NT2/D1 (cell line): ENCODE measurements at regions not wholly inside any gene's neighbourhood (a gene's known extent, or its start where the extent isn't known, plus 50 kb on each side); places are given as distances from the start of the nearest gene placed in this dataset.

Source experiments
- DNase-seq: peaks from one replicate; pipeline ENCODE4 v3.0.0-alpha.2; 2011; ENCODE audit warnings: low read depth, low spot score
- H3K27me3 ChIP-seq: 2 replicates; pipeline ENCODE4 v1.6.0; 2011; ENCODE audit warnings: mild to moderate bottlenecking; ENCODE audit not compliant: insufficient read length, insufficient read depth
- H3K36me3 ChIP-seq: 2 replicates; pipeline ENCODE4 v1.6.1; 2011; ENCODE audit warnings: mild to moderate bottlenecking, low read length, mixed read lengths; ENCODE audit not compliant: insufficient read depth, insufficient read length
- H3K4me1 ChIP-seq: 2 replicates; pipeline ENCODE4 v1.5.1; 2011; ENCODE audit not compliant: insufficient read depth, insufficient read length
- H3K4me3 ChIP-seq: 2 replicates; pipeline ENCODE4 v1.5.1; 2011; ENCODE audit warnings: low read depth; ENCODE audit not compliant: insufficient read length
- H3K9ac ChIP-seq: 2 replicates; pipeline ENCODE4 v1.6.0; 2011; ENCODE audit warnings: low read depth; ENCODE audit not compliant: insufficient read length
- H3K9me3 ChIP-seq: 2 replicates; pipeline ENCODE4 v1.5.1; 2011; ENCODE audit warnings: mild to moderate bottlenecking, low read length; ENCODE audit not compliant: insufficient read depth
- SUZ12 ChIP-seq: IDR thresholded peaks from 2 replicates; pipeline ENCODE4 v1.6.1; 2011; ENCODE audit not compliant: insufficient read length, insufficient read depth; ENCODE audit errors: extremely low read depth
- YY1 ChIP-seq: IDR thresholded peaks from 2 replicates; pipeline ENCODE4 v1.6.1; 2011; ENCODE audit not compliant: insufficient read length, insufficient read depth
- ZNF274 ChIP-seq: IDR thresholded peaks from 2 replicates; pipeline ENCODE4 v1.6.1; 2011; ENCODE audit warnings: mild to moderate bottlenecking, low read depth, low read length

DNA sequence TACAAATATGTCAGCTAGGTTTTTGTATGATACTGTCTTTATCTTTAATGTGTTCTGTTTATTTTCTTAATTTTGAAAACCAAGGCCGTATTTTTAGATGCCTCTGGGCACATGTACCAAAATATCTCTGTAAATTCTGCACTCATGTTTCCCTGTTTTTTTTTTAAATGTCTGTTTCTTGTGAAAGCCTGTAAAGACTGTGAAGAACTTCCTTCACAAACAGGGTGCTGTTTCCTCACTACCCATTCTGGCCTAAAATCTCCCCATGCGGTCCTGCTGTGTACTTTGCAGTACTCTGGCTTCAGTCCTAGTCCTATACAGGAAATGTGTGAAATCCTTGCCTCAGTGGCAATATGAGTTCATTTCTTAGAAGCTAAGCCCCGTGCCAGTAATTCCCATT lies 133.4 kb upstream of the ZBTB20 start:
- TF ChIP-seq YY1 (no peak), ZNF274 (no peak), SUZ12 (no peak)

DNA sequence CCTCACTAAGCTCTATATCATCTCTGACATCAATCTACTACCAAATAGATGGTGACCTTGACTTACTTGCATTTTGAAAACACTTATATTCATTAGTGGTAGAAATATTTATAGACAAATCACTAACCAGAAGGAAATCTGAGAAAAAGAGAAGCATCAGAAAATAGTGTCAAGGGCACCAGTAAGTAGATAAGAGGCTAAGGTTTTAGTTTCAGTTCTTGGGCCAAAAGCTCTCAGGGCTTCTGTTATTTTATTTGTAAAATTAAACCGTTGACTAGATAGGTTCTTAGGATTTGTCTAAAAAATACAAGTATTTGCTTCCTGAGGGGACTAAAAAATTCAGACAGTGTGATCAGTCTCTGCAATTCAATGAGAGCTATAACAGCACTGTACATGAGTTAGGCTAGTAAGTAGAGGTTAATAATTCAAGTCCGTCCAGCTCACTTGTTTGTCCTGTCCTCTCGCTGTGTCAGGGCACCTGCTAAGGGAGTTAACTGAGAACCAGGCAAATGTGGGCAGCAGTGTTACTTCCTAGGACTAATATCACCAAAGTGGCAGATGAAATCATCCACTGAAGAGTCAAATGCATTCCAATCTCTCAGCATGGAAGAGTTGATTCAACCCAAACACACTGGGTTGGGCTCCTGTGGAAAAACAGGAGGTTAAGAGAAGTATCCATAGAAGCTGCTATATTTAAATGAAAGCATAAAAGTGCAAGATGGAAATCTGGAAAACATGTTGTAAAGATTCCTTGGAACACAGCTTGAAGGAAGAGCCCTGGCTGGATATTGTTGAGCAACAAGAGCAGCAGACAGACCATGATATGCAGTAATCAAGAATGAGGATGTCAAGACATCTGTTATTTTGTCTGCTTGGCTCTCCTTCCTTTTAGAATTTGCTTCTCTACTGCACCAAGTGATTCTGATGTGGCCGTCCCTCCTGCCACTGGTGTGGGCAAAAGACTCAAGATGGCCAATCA lies 134.9 kb upstream of the ZBTB20 start:
- Histone ChIP-seq H3K4me1 (no peaks in the 10 kb centered on the region), H3K9ac (no peak overlapping the region), H3K36me3 (no peaks in the 10 kb centered on the region), H3K9me3 (no peaks in the 10 kb centered on the region), H3K27me3 (no peaks in the 10 kb centered on the region), H3K4me3 (no peak overlapping the region)
- no peak for DNase-seq
- TF ChIP-seq ZNF274 (no peak), SUZ12 (no peak), YY1 (no peak)

More for the DNA sequence above, 133.4 kb upstream of the ZBTB20 start:
- Histone ChIP-seq H3K9ac (no peak overlapping the region), H3K4me3 (no peak overlapping the region), H3K4me1 (no peaks in the 10 kb centered on the region), H3K36me3 (no peaks in the 10 kb centered on the region), H3K27me3 (no peaks in the 10 kb centered on the region), H3K9me3 (no peaks in the 10 kb centered on the region)
- DNase-seq, result no peak

DNA sequence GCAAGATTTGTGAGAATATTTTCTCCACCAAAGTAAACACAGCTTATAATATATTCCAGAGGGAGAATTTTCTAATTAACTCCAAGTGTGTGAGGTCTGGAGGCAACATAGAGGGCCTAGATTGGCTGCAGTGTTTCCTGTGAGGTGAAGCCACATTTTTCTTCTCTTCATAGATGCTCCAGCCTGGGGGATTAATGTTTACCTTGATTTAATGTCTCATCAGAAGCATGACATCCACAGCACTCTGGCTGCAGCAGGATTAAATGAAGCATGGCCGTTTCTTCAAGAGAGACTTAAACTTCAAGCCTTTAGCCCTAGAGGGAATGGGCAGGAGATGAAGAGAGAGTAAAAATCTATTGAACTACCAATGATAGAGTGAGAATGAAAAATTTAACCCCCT lies 137.9 kb upstream of the ZBTB20 start:
- no peaks in the 10 kb centered on the region for H3K9me3 ChIP-seq
- TF ChIP-seq YY1 (no peak), SUZ12 (no peak)
- H3K4me3 ChIP-seq, result no peak overlapping the region
- no peaks in the 10 kb centered on the region for H3K4me1 ChIP-seq
- no peaks in the 10 kb centered on the region for H3K36me3 ChIP-seq
- H3K27me3 ChIP-seq, result no peaks in the 10 kb centered on the region
- H3K9ac ChIP-seq, result no peak overlapping the region
- no peak for DNase-seq

DNA sequence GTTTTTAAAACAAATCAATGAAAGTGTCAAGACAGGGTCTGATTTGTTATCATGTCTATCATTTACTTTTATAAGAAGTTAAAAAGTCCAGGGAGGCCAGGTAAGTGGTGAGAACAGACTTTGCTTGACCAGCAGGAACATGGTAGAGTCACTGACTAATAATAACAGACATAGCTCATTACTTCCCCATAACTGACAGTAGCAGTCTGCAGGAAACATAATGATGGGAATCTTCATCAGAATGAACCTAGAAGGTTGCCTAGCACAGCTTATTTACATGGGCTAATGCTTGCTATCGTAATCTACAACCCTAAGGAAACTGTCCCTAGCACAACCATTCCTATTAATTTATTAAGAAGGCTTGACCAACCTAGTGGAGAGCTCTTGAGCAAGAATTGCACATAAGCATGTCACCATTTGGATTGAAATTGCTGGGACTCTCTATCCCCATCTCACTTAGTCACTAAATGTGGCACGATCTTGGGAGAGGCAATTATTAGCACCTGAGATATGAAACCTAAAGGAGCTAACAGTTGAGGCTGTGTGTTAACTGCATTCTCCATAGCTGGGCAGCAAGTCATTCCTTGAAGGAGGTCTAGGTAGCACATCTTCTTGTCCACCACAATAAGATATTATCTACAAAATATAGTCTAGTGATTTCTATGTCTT lies 139.6 kb upstream of the ZBTB20 start:
- no peak for DNase-seq
- Histone ChIP-seq H3K9me3 (no peaks in the 10 kb centered on the region), H3K4me3 (no peak overlapping the region), H3K9ac (no peak overlapping the region), H3K27me3 (no peaks in the 10 kb centered on the region), H3K4me1 (no peaks in the 10 kb centered on the region), H3K36me3 (no peaks in the 10 kb centered on the region)
- TF ChIP-seq SUZ12 (no peak), ZNF274 (no peak), YY1 (no peak)

DNA sequence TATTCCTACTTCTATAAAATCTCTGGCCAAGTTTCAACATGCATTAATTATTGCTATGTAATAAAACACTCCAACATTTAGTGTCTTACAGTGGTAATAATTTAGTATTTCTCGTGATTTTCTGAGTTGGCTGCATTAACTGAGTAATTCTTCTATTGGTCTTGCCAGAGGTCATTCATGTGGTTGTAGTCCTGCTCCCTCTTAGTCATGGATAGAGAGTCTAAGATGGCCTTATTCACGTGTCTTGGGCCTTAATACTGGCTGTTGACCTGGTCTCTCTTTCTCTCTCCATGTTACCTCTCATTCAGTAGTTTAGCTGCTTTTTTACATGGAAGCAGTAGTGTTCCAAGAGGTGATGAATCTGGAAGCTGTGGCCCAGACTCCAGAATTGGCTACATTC lies 140.1 kb upstream of the ZBTB20 start:
- Histone ChIP-seq H3K9ac (no peak overlapping the region), H3K36me3 (no peaks in the 10 kb centered on the region), H3K4me3 (no peak overlapping the region), H3K9me3 (no peaks in the 10 kb centered on the region), H3K4me1 (no peaks in the 10 kb centered on the region), H3K27me3 (no peaks in the 10 kb centered on the region)
- TF ChIP-seq SUZ12 (no peak), ZNF274 (no peak), YY1 (no peak)
- DNase-seq, result no peak

DNA sequence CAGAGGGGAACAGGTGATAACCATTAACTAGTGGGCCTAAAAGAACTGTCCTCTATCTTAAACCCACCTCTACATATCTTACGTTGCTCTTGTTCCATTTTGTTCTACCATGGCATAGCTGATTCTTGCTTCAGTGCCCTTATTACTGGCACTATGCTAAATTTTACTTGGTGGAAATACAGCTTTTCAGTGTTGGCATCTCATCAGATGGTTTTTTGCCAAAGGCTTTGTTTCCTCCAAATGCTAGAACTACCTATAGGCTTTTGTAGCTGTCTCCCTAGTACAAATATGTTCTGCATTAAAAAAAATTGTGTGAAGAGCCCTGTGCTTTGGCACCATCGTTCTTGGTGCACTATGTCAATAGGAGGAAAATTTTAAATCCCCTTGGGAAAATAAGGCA lies 145.0 kb upstream of the ZBTB20 start:
- H3K9me3 ChIP-seq, result no peaks in the 10 kb centered on the region
- no peaks in the 10 kb centered on the region for H3K4me1 ChIP-seq
- no peak for DNase-seq
- H3K27me3 ChIP-seq, result no peaks in the 10 kb centered on the region
- H3K9ac ChIP-seq, result no peak overlapping the region
- H3K4me3 ChIP-seq, result no peak overlapping the region
- TF ChIP-seq SUZ12 (no peak), ZNF274 (no peak), YY1 (no peak)
- no peaks in the 10 kb centered on the region for H3K36me3 ChIP-seq

DNA sequence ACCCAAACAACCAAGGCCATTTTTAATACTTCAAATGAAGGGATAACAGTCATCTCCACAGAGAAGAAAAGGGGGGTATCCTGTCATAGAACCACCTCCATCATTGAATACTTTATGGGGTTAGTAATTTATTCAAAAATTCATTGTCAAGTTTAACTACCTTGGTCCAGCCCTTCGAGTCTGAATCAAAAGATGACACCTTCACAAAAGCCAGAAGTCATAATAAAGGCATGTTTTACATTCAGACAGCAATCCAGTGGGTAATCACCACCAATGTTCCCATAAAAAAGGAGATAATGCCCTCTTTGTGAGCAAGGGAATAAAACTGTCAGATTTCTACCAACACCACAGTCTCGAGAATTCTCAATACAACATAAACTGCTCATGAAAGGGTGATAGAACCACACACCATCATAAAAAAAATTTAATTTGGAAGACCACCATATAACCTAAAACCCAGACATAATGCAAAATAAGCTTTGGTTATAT lies 145.6 kb upstream of the ZBTB20 start:
- no peaks in the 10 kb centered on the region for H3K4me1 ChIP-seq
- no peak overlapping the region for H3K4me3 ChIP-seq
- no peak for DNase-seq
- H3K9me3 ChIP-seq, result no peaks in the 10 kb centered on the region
- H3K9ac ChIP-seq, result no peak overlapping the region
- no peak for TF ChIP-seq YY1
- TF ChIP-seq ZNF274, result no peak
- TF ChIP-seq SUZ12, result no peak
- H3K27me3 ChIP-seq, result no peaks in the 10 kb centered on the region
- H3K36me3 ChIP-seq, result no peaks in the 10 kb centered on the region
